Heart left ventricle (tissue), 13 donors: ENCODE measurements at regions not wholly inside any gene's neighbourhood (a gene's known extent, or its start where the extent isn't known, plus 50 kb on each side); places are given as distances from the start of the nearest gene placed in this dataset.
"Not testable (repeated sequence)": the region's sequence is repeated elsewhere in the genome, so short reads cannot be mapped to it uniquely, and the experiment has no call there.

ENCODE experiments used
- CTCF ChIP-seq, 12 donors: fragments of 200-600 bp; sonication (generic) in 4 of 12; IDR thresholded peaks; one replicate each; pipeline versions ENCODE4 v1.5.0 to v1.8.0; 2018 to 2022; ENCODE audit warnings: antibody characterized with exemption in 12 of 12, mild to moderate bottlenecking in 5 of 12
- POLR2A ChIP-seq, 2 donors: fragments of 450-650 bp; IDR thresholded peaks; one replicate each; pipeline ENCODE4 v1.6.1; 2017; ENCODE audit warnings: antibody characterized with exemption in 2 of 2, mild to moderate bottlenecking in 2 of 2, moderate library complexity in 2 of 2
- donor health status: ischemic (EF 13 %, LVEDD 7.1; RV severe dilation, severe dysfunction).
- donor health status: DM: no; HTN: yes; CAD: no.
- donor health status: DM: no; HTN: no; CAD: no.
- donor health status: ischemic (EF 25% LVEDD 6.9; RV normal size, moderate dysfunction).
- donor health status: ischemic (EF 25% LVEDD 5.7; RV mildly dilated, moderate dysfunction).
- donor health status: ischemic (EF 35%, LVEDD 5.7; RV mildly dilated, moderate dysfunction).
- donor health status: nonischemic (EF 11% LVEDD 7.7; RV severe dilation, severe dysfunction).
- donor health status: DM: yes; HTN: yes; CAD: no.
- donor health status: PGD.
- donor health status: ischemic (EF 29% LVEDD 5.4; RV normal size, mild dysfunction).
- donor health status: nonischemic (EF 23%, LVEDD 6.1; RV moderate dilation, normal function).

DNA sequence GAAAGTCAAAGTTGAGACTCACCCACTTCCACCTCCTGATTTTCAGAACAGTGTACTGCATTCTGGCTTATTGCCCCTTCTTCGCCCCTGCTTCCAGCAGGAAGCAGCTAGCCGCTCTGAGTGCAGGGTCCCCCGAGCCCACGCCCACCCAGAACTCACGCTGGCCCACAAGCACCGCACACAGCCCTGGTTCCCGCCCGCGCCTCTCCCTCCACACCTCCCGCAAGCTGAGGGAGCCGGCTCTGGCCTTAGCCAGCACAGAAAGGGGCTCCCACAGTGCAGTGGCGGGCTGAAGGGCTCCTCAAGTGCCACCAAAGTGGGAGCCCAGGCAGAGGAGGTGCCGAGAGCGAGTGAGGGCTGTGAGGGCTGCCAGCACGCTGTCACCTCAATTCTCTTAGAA lies 657.7 kb upstream of the SPRY2 start:
- not testable (repeated sequence) for TF ChIP-seq CTCF, POLR2A (IDR thresholded peaks at IDR 0.05)
